NB4 (cell line): ENCODE measurements at regions not wholly inside any gene's neighbourhood (a gene's known extent, or its start where the extent isn't known, plus 50 kb on each side); places are given as distances from the start of the nearest gene placed in this dataset.

Source experiments
- POLR2A ChIP-seq: IDR thresholded peaks from 2 replicates; pipeline ENCODE4 v1.6.1; 2011; ENCODE audit warnings: mild to moderate bottlenecking; ENCODE audit not compliant: insufficient read length; ENCODE audit errors: extremely low read depth
- TF ChIP-seq, protein P1 (sequence below): IDR thresholded peaks from one replicate; pipeline ENCODE4 v1.5.1; 2012; ENCODE audit warnings: low read depth, low read length

DNA sequence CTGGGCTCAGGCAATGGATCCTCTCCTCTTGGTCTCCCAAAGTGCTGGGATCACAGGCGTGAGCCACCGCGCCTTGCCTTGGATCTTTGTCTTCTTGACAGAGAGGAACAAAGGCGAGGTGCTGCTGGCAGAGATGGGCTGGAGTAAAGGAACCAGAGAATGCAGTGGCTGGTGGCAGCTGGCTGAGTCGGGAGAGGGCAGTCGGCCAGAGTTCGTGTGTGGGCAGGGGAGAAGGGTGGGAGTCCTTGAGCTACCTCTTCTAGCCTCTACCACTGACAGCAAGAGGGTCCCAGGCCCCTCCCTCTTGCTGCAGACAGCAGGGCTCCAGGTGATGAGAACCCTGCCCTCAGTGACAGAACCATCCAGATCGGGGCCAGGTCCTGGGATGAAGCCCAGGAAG is 86.2 kb upstream of the LINC01488 start:
- TF ChIP-seq, protein P1, sequence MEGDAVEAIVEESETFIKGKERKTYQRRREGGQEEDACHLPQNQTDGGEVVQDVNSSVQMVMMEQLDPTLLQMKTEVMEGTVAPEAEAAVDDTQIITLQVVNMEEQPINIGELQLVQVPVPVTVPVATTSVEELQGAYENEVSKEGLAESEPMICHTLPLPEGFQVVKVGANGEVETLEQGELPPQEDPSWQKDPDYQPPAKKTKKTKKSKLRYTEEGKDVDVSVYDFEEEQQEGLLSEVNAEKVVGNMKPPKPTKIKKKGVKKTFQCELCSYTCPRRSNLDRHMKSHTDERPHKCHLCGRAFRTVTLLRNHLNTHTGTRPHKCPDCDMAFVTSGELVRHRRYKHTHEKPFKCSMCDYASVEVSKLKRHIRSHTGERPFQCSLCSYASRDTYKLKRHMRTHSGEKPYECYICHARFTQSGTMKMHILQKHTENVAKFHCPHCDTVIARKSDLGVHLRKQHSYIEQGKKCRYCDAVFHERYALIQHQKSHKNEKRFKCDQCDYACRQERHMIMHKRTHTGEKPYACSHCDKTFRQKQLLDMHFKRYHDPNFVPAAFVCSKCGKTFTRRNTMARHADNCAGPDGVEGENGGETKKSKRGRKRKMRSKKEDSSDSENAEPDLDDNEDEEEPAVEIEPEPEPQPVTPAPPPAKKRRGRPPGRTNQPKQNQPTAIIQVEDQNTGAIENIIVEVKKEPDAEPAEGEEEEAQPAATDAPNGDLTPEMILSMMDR: no peak
- TF ChIP-seq POLR2A: no peak
